ENCODE measurements at regions not wholly inside any gene's neighbourhood (a gene's known extent, or its start where the extent isn't known, plus 50 kb on each side); places are given as distances from the start of the nearest gene placed in this dataset.
"Not testable (repeated sequence)": the region's sequence is repeated elsewhere in the genome, so short reads cannot be mapped to it uniquely, and the experiment has no call there.

- no peak for DNase-seq
Measured at GRCh38 chr5:122602700-122603099, 172.2 kb upstream of the SNX2 start.

- DNase-seq: no peak
Measured at GRCh38 chr5:122605236-122605635, 169.6 kb upstream of the SNX2 start.

DNA sequence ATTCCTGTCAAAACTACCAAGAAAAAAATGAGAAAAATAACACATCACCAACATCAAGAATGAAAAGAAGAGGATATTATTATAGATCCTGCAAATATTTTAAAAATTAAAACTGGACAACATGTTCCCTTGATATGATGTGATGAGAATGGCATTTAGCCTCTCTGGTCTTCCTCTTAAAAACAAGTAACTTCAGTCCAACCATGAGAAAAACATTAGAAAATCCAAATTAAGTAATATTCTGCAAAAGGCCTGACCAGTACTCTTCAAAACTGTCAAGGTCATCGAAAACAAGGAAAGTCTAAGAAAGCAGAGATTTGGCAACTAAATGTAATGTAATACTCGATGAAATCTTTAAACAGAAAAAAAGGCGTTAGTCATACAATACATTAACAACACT, 167.1 kb upstream of the SNX2 start:
- DNase-seq: no peak

GRCh38 chr5:122608222-122608621, 166.7 kb upstream of the SNX2 start:
- DNase-seq: no peak

DNA sequence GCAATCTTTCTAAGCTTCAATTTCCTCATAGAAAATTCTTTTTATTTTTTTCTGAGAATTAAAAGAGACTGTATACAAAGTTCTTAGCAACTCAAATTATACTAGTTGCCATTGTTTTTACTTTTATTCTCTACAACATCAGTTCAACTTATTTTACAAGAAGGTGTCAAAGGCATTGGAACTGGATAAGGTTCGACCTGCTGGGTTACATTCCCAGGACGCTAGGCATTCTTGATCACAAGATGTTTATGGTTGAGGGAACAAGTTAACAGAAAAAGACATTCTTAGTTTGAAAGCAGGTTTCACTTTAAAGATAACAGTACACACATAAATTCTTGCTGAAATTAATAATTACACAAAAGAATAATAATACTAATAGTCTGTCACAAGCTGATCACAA, 163.5 kb upstream of the SNX2 start:
- no peak for DNase-seq

DNA sequence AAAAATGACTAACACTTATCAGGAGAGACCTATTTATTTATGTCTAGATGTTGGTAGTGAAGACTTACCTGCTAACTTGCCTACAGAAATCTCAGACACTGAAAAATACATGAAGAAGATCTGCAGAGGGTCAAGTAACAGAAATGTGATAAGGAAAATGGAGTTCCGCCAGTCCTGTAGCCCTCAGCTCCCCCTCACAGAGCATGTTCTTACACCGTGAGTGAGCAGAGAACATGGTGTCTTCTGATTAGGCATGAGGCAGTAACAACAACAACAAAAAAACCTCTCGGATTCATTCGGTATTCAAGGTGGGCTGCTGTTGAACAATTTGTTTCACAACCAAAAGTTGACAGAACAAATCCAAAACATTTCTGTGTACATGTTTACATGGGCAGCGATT, 162.0 kb upstream of the SNX2 start:
- DNase-seq: no peak

GRCh38 chr5:122615146-122615545, 159.7 kb upstream of the SNX2 start:
- DNase-seq: no peak

- no peak for DNase-seq
Measured at GRCh38 chr5:122615832-122616231, 159.0 kb upstream of the SNX2 start.

GRCh38 chr5:122618046-122618445, 156.8 kb upstream of the SNX2 start:
- not testable (repeated sequence) for DNase-seq

DNA sequence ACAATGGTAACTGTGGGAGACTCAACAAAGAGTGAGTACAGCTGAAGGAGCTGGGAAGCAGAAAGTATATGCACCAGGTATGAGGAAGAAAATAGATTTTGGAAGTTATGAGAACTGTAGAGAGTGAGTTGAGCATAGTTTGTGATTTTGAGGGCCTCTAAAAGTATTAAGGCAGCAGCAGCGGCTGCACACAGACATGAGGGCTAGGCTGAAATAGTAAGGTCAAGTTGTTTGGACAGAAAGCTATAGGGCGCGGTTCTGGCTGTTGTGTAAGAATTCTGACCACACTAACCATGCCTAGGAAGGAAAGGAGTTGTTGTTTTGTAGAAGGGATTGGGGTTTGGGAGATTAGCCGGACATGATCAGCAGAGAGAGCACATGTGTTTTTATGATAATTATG, 154.1 kb upstream of the SNX2 start:
- not testable (repeated sequence) for DNase-seq

GRCh38 chr5:122628714-122629113, 146.2 kb upstream of the SNX2 start:
- DNase-seq: not testable (repeated sequence)

DNA sequence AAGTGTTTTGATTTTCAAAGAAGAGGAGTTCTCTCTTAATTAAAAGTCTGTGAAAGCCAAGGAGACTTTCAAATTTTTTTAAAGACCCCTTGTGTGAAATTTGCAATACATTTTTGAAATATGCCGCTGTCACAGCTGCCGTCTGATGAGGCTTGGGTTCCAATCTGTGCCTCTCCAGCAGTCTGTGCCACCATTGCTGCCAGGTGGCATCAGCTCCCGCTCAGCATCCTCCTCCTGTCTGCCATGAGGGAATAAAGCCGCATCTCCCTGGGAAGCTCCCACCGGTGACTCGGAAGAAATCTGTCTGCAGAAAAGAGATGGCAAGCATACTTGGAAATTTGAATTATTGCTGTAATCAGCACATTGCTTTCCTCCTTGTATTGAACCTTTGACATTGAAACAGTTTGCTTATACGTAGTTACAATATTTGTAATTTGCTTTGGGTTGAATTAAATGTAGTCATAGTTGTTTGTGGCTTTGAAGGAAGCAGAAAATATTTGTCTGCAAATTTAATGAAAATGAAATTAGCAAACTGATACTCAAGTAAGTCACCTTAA, 145.7 kb upstream of the SNX2 start:
- no peak for DNase-seq

DNA sequence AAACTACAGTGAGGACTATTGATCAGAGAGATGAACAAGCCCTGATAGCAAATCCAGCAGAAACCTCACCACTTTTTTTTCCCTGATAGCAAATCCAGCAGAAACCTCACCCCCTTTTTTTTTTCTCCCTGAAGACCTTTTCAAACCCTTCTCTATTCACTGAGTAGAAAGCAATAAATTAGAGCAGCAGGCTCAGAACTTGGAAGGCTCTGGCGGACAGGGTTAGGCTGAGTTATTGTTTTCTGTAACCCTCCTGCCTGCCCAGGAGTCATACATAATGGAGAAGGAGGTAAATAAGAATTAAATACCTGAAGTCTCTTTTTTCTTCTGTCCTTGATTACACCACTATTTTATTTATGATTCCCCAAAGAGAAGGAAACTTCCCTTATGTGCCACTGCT, 136.3 kb upstream of the SNX2 start:
- DNase-seq: peak; percentile 10

DNA sequence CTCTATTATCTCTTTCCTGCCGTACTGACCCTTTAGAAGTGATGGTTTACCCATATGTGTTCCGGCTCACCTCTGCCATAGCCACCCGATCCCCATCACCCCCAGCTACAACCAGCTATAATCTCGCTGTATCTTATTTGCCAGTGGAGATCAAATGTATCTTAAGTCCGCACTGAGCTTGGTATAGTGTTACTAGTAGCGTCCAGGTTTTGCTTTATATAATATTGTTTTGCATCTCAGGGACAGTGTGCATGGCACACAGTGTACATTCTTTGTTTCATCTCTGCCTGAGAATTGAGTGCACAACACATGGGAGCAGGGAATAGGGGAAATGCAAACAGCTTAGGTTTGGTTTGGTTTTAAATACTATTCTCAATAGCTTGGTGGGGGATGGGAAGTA, 135.8 kb upstream of the SNX2 start:
- no peak for DNase-seq

GRCh38 chr5:122639864-122640263, 135.0 kb upstream of the SNX2 start:
- no peak for DNase-seq

- DNase-seq: no peak
Measured at GRCh38 chr5:122649080-122649479, 125.8 kb upstream of the SNX2 start.

DNA sequence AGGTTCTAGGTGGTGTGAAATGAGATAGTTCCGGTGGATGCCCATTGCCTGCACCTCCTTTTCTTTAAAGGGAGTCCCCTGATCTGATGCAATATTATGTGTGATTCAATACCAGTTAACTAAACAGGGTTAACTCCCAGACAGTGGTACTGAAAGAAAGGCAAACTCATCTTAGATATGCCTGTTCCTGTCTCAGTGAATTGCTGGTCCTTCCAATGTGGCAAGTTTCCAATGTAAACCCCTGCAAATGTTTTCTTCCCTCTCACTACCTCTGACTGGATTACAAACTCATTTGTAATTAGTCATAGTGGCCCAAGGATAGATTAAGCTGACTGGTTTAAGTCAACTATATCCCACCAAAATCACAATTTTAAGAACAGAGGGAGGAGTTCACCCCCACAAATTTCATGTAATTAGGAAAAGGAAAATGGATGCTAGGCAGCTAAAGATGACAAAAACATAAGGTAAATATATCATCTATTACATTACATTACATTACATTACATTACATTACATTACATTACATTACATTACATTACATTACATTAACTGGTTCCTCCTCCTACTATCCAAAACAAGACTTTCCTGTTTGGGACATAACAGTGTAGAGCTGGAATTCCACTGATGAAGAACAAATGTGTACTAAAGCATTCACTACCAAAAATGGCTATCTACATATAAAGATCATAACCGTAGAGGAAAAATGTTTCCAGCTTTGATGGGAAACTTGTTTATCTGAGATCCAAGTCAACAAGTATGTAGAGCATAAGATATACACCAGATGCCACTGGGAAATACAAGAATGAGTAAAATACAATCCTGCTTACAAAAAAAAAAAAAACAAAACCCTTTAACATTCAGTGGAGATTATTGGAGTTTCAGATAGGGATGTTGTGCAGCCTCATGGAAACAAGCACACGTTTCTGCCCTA, 121.5 kb upstream of the SNX2 start:
- DNase-seq: peak; percentile 12

DNA sequence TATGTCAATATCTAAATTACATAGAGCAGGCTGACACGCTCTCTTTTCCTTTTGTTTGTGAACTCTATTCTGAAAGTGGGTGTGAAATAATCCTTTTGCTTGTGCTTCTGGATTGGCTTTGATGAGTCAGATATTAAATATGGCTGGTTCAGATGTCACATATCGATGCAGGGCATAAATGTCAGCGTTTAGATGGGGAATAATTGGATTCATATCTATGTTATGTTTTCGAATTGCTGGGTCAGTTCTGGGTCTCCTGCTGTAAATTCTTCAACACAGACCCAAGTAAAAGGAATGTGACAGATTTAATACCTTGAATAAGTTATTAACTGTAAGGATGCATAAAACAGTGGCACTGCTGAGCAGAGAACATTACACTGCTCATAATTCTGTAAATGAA, 118.7 kb upstream of the SNX2 start:
- DNase-seq: no peak

DNA sequence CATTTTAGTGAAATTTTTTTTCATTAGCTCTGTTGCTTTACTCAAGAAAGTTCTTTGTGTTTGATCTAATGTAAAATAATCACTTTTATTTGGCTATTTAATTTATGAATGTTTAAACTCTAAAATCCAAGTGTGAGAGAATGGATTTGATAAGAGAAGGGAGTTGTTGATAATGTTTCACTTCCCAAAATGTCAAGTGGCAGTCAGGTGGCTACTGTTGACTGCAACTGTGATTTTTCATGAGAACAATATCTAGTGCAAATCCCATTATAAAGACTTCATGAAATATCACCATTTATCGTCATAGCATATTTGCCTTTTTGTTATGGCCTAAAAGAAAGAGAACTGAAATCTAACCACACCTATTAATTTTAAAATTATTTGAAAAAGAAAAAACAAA, 118.3 kb upstream of the SNX2 start:
- DNase-seq: no peak

DNA sequence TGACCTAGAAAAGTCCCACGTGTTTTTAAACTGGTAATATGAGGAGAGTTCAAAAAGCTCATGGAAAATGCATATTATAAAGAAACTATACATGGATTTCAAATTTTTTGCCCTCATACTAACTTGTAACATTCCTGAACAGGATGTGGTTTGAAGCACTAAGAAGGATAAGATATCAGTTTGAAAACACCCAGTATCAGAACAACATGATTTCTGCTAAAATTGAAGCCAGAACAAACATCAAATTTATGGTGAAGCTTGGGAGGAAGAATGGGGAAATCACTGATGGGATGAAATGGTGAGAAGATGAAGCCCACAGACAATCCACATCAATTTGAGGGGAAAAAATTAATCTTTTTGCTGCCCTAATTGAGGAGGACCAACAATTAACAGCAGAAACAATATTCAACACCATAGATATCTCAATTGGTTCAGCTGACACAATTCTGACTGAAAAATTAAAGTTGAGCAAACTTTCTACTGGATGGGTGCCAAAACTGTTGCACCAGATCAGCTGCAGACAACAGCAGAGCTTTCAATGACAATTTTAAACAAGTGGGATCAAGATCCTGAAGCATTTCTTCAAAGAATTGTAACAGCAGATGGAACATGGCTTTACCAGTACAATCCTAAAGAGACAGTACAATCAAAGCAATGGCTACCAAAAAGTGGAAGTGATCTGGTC, 113.2 kb upstream of the SNX2 start:
- no peak for DNase-seq

DNA sequence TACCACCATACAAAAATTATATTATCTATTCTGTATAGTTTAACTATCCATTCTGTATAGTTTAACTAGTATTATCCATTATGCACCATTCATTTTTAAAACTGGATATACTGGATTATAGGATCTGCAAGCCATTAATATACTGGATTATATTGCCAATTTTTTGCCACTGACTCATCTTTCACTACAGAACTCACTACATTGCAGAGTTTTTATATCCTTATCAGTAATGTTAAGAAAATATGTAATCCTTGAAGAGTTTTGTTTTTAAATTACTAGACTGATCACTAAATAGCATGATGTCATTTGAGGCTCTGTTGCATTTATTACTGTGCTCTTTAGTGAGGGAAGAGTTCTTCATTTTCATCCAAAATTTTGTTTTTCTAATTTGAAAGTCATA, 109.8 kb upstream of the SNX2 start:
- DNase-seq: no peak

- DNase-seq: no peak
Measured at GRCh38 chr5:122668552-122668951, 106.3 kb upstream of the SNX2 start.

GRCh38 chr5:122669709-122670108, 105.2 kb upstream of the SNX2 start:
- not testable (repeated sequence) for DNase-seq

GRCh38 chr5:122673343-122673742, 101.5 kb upstream of the SNX2 start:
- no peak for DNase-seq

All from NCI-H69 (cell line).